ENCODE measurements at regions not wholly inside any gene's neighbourhood (a gene's known extent, or its start where the extent isn't known, plus 50 kb on each side); places are given as distances from the start of the nearest gene placed in this dataset.

- TF ChIP-seq FOXM1 (IDR thresholded peaks at IDR 0.05; ENCODE audit: borderline replicate concordance, low read depth) (no peak), NFIC (IDR thresholded peaks at IDR 0.05) (no peak), ZBTB7A (IDR thresholded peaks at IDR 0.05; ENCODE audit: low read depth) (no peak)
These were observed 374.8 kb downstream of the INHBA start for GRCh38 chr7:41328131-41328530.

- TF ChIP-seq FOXM1 (IDR thresholded peaks at IDR 0.05; ENCODE audit: borderline replicate concordance, low read depth): no peak
- TF ChIP-seq TEAD4 (IDR thresholded peaks at IDR 0.05): no peak
- no peak for TF ChIP-seq TCF12 (IDR thresholded peaks at IDR 0.05; ENCODE audit: low read depth)
- no peak for TF ChIP-seq RAD21 (IDR thresholded peaks at IDR 0.05; ENCODE audit: low read depth)
- no peak for TF ChIP-seq EP300 (IDR thresholded peaks at IDR 0.05; ENCODE audit: borderline replicate concordance)
- TF ChIP-seq CEBPB (IDR thresholded peaks at IDR 0.05): no peak
- TF ChIP-seq CREB1 (IDR thresholded peaks at IDR 0.05; ENCODE audit: low read depth): no peak
- TF ChIP-seq REST (IDR thresholded peaks at IDR 0.05; ENCODE audit: low read depth): no peak
- TF ChIP-seq USF1 (IDR thresholded peaks at IDR 0.05): no peak
- no peak for TF ChIP-seq EGR1 (IDR thresholded peaks at IDR 0.05)
- no peak for TF ChIP-seq ZBTB7A (IDR thresholded peaks at IDR 0.05; ENCODE audit: low read depth)
- TF ChIP-seq NFIC (IDR thresholded peaks at IDR 0.05): no peak
- TF ChIP-seq YY1 (IDR thresholded peaks at IDR 0.05; ENCODE audit: low read depth): no peak
- TF ChIP-seq TAF1 (IDR thresholded peaks at IDR 0.05; ENCODE audit: low read depth): no peak
- TF ChIP-seq MAX (IDR thresholded peaks at IDR 0.05): no peak
These were observed 376.3 kb downstream of the INHBA start for GRCh38 chr7:41326616-41327015.

GRCh38 chr7:41323806-41324205 is 379.1 kb downstream of the INHBA start:
- no peak for TF ChIP-seq YY1 (IDR thresholded peaks at IDR 0.05; ENCODE audit: low read depth)
- TF ChIP-seq NFIC (IDR thresholded peaks at IDR 0.05): no peak
- no peak for TF ChIP-seq EP300 (IDR thresholded peaks at IDR 0.05; ENCODE audit: borderline replicate concordance)
- TF ChIP-seq TAF1 (IDR thresholded peaks at IDR 0.05; ENCODE audit: low read depth): no peak
- TF ChIP-seq MAX (IDR thresholded peaks at IDR 0.05): no peak
- no peak for TF ChIP-seq CREB1 (IDR thresholded peaks at IDR 0.05; ENCODE audit: low read depth)
- no peak for TF ChIP-seq ZBTB7A (IDR thresholded peaks at IDR 0.05; ENCODE audit: low read depth)

- no peak for TF ChIP-seq TCF12 (IDR thresholded peaks at IDR 0.05; ENCODE audit: low read depth)
- TF ChIP-seq USF1 (IDR thresholded peaks at IDR 0.05): no peak
- TF ChIP-seq RAD21 (IDR thresholded peaks at IDR 0.05; ENCODE audit: low read depth): no peak
- no peak for TF ChIP-seq TEAD4 (IDR thresholded peaks at IDR 0.05)
- no peak for TF ChIP-seq TAF1 (IDR thresholded peaks at IDR 0.05; ENCODE audit: low read depth)
- TF ChIP-seq CEBPB (IDR thresholded peaks at IDR 0.05): no peak
- no peak for TF ChIP-seq NFIC (IDR thresholded peaks at IDR 0.05)
- TF ChIP-seq EP300 (IDR thresholded peaks at IDR 0.05; ENCODE audit: borderline replicate concordance): no peak
- no peak for TF ChIP-seq CREB1 (IDR thresholded peaks at IDR 0.05; ENCODE audit: low read depth)
- TF ChIP-seq YY1 (IDR thresholded peaks at IDR 0.05; ENCODE audit: low read depth): no peak
- no peak for TF ChIP-seq MAX (IDR thresholded peaks at IDR 0.05)
- TF ChIP-seq FOXM1 (IDR thresholded peaks at IDR 0.05; ENCODE audit: borderline replicate concordance, low read depth): no peak
- no peak for TF ChIP-seq REST (IDR thresholded peaks at IDR 0.05; ENCODE audit: low read depth)
- TF ChIP-seq ZBTB7A (IDR thresholded peaks at IDR 0.05; ENCODE audit: low read depth): no peak
- TF ChIP-seq EGR1 (IDR thresholded peaks at IDR 0.05): no peak
These were observed 383.3 kb downstream of the INHBA start for GRCh38 chr7:41319581-41319980.

GRCh38 chr7:41316410-41316809 is 386.5 kb downstream of the INHBA start:
- TF ChIP-seq RAD21 (IDR thresholded peaks at IDR 0.05; ENCODE audit: low read depth) (no peak), MAX (IDR thresholded peaks at IDR 0.05) (no peak), CREB1 (IDR thresholded peaks at IDR 0.05; ENCODE audit: low read depth) (no peak), EGR1 (IDR thresholded peaks at IDR 0.05) (no peak), TAF1 (IDR thresholded peaks at IDR 0.05; ENCODE audit: low read depth) (no peak)

- no peak for TF ChIP-seq EP300 (IDR thresholded peaks at IDR 0.05; ENCODE audit: borderline replicate concordance)
- TF ChIP-seq FOXM1 (IDR thresholded peaks at IDR 0.05; ENCODE audit: borderline replicate concordance, low read depth): no peak
These were observed 387.1 kb downstream of the INHBA start for GRCh38 chr7:41315764-41316163.

All from Ishikawa (cell line).